H1 (cell line): ENCODE measurements at regions not wholly inside any gene's neighbourhood (a gene's known extent, or its start where the extent isn't known, plus 50 kb on each side); places are given as distances from the start of the nearest gene placed in this dataset.

Experiments
- CTCF ChIA-PET: fragments of 300-600 bp; sonication (Branson Sonifier 250); formaldehyde crosslinking; loops from one replicate; lab custom pipeline; 2021; ENCODE audit not compliant: partially characterized antibody; lab: Charles Lee
- POLR2A ChIA-PET: fragments of 300-600 bp; sonication (Branson Sonifier 250); formaldehyde crosslinking; loops from one replicate; lab custom pipeline; 2021; ENCODE audit warnings: inconsistent platforms; ENCODE audit not compliant: partially characterized antibody; lab: Charles Lee
- DNase-seq, 2 experiments: peaks; one replicate each; pipeline versions ENCODE4 v3.0.0 to v3.0.0-alpha.2; 2010 to 2022; ENCODE audit warnings: low spot score in 2 of 2, low read depth in 1 of 2, mixed read lengths in 1 of 2
- FAIRE-seq: peaks from 2 replicates; lab custom pipeline; 2011; peaks lifted over from hg19 to GRCh38; lab: Jason Lieb, UNC
- H2AFZ ChIP-seq: 2 replicates; pipeline ENCODE4 v1.8.1; 2012; ENCODE audit warnings: low read length, inconsistent platforms
- H2AK5ac ChIP-seq: 2 replicates; pipeline ENCODE4 v1.6.1; 2013; ENCODE audit warnings: low read depth, low read length
- H2BK120ac ChIP-seq: replicated peaks from 2 replicates; pipeline ENCODE3; 2013; ENCODE audit warnings: low read depth, low read length, inconsistent platforms
- H2BK12ac ChIP-seq: 2 replicates; pipeline ENCODE4 v1.6.1; 2013; ENCODE audit warnings: low read depth, low read length
- H2BK15ac ChIP-seq: 2 replicates; pipeline ENCODE4 v1.6.1; 2013; ENCODE audit warnings: low read length
- H2BK20ac ChIP-seq: 2 replicates; pipeline ENCODE4 v1.6.1; 2013; ENCODE audit warnings: low read length
- H2BK5ac ChIP-seq: 2 replicates; pipeline ENCODE4 v1.6.1; 2013; ENCODE audit warnings: low read depth, low read length
- H3K14ac ChIP-seq: 2 replicates; pipeline ENCODE4 v1.6.1; 2013; ENCODE audit warnings: inconsistent platforms; ENCODE audit not compliant: insufficient read length
- H3K18ac ChIP-seq: 2 replicates; pipeline ENCODE4 v1.6.1; 2013; ENCODE audit warnings: low read length; ENCODE audit errors: extremely low read depth
- H3K23ac ChIP-seq: 2 replicates; pipeline ENCODE4 v1.6.1; 2013; ENCODE audit warnings: inconsistent platforms; ENCODE audit not compliant: insufficient read length
- H3K23me2 ChIP-seq: 2 replicates; pipeline ENCODE4 v1.6.1; 2013; ENCODE audit warnings: low read depth, low read length
- H3K27ac ChIP-seq: 2 replicates; pipeline ENCODE4 v1.6.1; 2011; ENCODE audit warnings: low read depth, low read length, inconsistent platforms
- H3K27me3 ChIP-seq, 4 experiments: replicated peaks in 1 of 4; 1 replicate in 1 of 4; 2 replicates in 3 of 4; pipeline versions ENCODE4 v1.6.1 to v1.8.1; 2011 to 2013; ENCODE audit warnings: low read length in 3 of 4, mild to moderate bottlenecking in 3 of 4, inconsistent platforms in 2 of 4, mixed read lengths in 2 of 4, moderate library complexity in 1 of 4; ENCODE audit not compliant: control insufficient read depth in 3 of 4, insufficient read depth in 3 of 4; ENCODE audit errors: extremely low read depth in 1 of 4
- H3K36me3 ChIP-seq, 4 experiments: 2 replicates each; pipeline versions ENCODE4 v1.6.1 to v1.8.1; 2011 to 2013; ENCODE audit warnings: mild to moderate bottlenecking in 4 of 4, low read length in 3 of 4, moderate library complexity in 2 of 4, control low read depth in 1 of 4, inconsistent platforms in 1 of 4; ENCODE audit not compliant: insufficient read depth in 4 of 4, control insufficient read depth in 2 of 4
- H3K4ac ChIP-seq: replicated peaks from 2 replicates; pipeline ENCODE3; 2013; ENCODE audit warnings: low read length, low read depth, mixed read lengths, inconsistent platforms; ENCODE audit not compliant: insufficient read length
- H3K4me1 ChIP-seq, 4 experiments: replicated peaks in 1 of 4; 1 replicate in 1 of 4; 2 replicates in 3 of 4; pipeline versions ENCODE4 v1.6.1 to v1.8.1; 2011 to 2013; ENCODE audit warnings: low read length in 3 of 4, inconsistent platforms in 2 of 4, mixed read lengths in 1 of 4; ENCODE audit not compliant: insufficient read depth in 4 of 4, control insufficient read depth in 3 of 4
- H3K4me2 ChIP-seq, 2 experiments: 2 replicates each; pipeline versions ENCODE4 v1.6.1 to v1.8.1; 2011 to 2013; ENCODE audit warnings: low read depth in 2 of 2, low read length in 2 of 2, control low read depth in 1 of 2, inconsistent platforms in 1 of 2, mild to moderate bottlenecking in 1 of 2; ENCODE audit not compliant: insufficient read depth in 1 of 2
- H3K4me3 ChIP-seq, 4 experiments: fragments of 200-600, 300-600 bp in 1 of 4; sonication (generic), shearing (Covaris generic), sonication (Bioruptor Twin) in 1 of 4; 2 replicates each; pipeline versions ENCODE4 v1.5.1 to v1.8.1; 2011 to 2016; ENCODE audit warnings: low read length in 4 of 4, low read depth in 3 of 4, control low read depth in 2 of 4, inconsistent platforms in 2 of 4, mild to moderate bottlenecking in 2 of 4, mixed read lengths in 1 of 4, moderate library complexity in 1 of 4; ENCODE audit not compliant: insufficient read depth in 2 of 4; ENCODE audit errors: extremely low read depth in 1 of 4
- H3K56ac ChIP-seq: replicated peaks from 2 replicates; pipeline ENCODE3; 2013; ENCODE audit warnings: low read depth, mild to moderate bottlenecking, mixed read lengths, low read length, inconsistent platforms; ENCODE audit not compliant: insufficient read length
- H3K79me1 ChIP-seq: 2 replicates; pipeline ENCODE4 v1.6.1; 2013; ENCODE audit warnings: low read depth, low read length, control low read depth
- H3K79me2 ChIP-seq, 2 experiments: 2 replicates each; pipeline versions ENCODE4 v1.6.1 to v1.8.1; 2012 to 2013; ENCODE audit warnings: low read length in 2 of 2, mild to moderate bottlenecking in 2 of 2, inconsistent platforms in 1 of 2; ENCODE audit not compliant: insufficient read depth in 2 of 2, control insufficient read depth in 1 of 2
- H3K9ac ChIP-seq, 4 experiments: replicated peaks in 1 of 4; 1 replicate in 1 of 4; 2 replicates in 3 of 4; pipeline versions ENCODE4 v1.6.1 to v1.8.1; 2011 to 2013; ENCODE audit warnings: low read depth in 3 of 4, low read length in 3 of 4, control low read depth in 2 of 4, mild to moderate bottlenecking in 2 of 4, moderate library complexity in 2 of 4, inconsistent platforms in 1 of 4; ENCODE audit errors: extremely low read depth in 1 of 4
- H3K9me3 ChIP-seq, 2 experiments: 2 replicates each; pipeline versions ENCODE4 v1.6.1 to v1.8.1; 2012 to 2013; ENCODE audit warnings: mild to moderate bottlenecking in 2 of 2, moderate library complexity in 2 of 2, control low read depth in 1 of 2, inconsistent platforms in 1 of 2, low read depth in 1 of 2, low read length in 1 of 2, mixed read lengths in 1 of 2; ENCODE audit not compliant: insufficient read depth in 2 of 2
- H4K20me1 ChIP-seq, 2 experiments: replicated peaks in 1 of 2; 2 replicates each; pipeline versions ENCODE3 to v1.8.1; 2011 to 2013; ENCODE audit warnings: inconsistent platforms in 2 of 2, low read length in 2 of 2, mild to moderate bottlenecking in 1 of 2; ENCODE audit not compliant: insufficient read depth in 2 of 2, control insufficient read depth in 1 of 2
- H4K5ac ChIP-seq: 2 replicates; pipeline ENCODE4 v1.6.1; 2013; ENCODE audit warnings: low read length, low read depth, mixed read lengths, inconsistent platforms; ENCODE audit not compliant: insufficient read length
- H4K8ac ChIP-seq: 2 replicates; pipeline ENCODE4 v1.8.0; 2013; ENCODE audit warnings: mild to moderate bottlenecking, moderate library complexity, low read length, inconsistent platforms; ENCODE audit not compliant: insufficient read depth; ENCODE audit errors: extremely low read depth
- H4K91ac ChIP-seq: replicated peaks from 2 replicates; pipeline ENCODE3; 2013; ENCODE audit warnings: low read length, mixed read lengths, inconsistent platforms; ENCODE audit not compliant: insufficient read length
- BACH1 ChIP-seq: IDR thresholded peaks from 2 replicates; pipeline ENCODE4 v1.6.1; 2012; ENCODE audit warnings: low read length, improper control_type of control experiment
- CEBPB ChIP-seq: IDR thresholded peaks from 2 replicates; pipeline ENCODE4 v1.6.1; 2012; ENCODE audit warnings: low read depth, low read length
- GABPA ChIP-seq: IDR thresholded peaks from 2 replicates; pipeline ENCODE4 v1.6.1; 2011; ENCODE audit warnings: mild to moderate bottlenecking, low read length, moderate library complexity, borderline replicate concordance; ENCODE audit not compliant: insufficient read depth
- MAFK ChIP-seq: IDR thresholded peaks from 2 replicates; pipeline ENCODE4 v1.6.1; 2012; ENCODE audit warnings: low read depth, mild to moderate bottlenecking, improper control_type of control experiment, low read length
- POU5F1 ChIP-seq: IDR thresholded peaks from 2 replicates; pipeline ENCODE4 v1.6.1; 2011; ENCODE audit warnings: low read depth, mild to moderate bottlenecking, low read length, moderate library complexity
- RBBP5 ChIP-seq: IDR thresholded peaks from 2 replicates; pipeline ENCODE4 v1.7.1; 2012; ENCODE audit warnings: low read depth, mild to moderate bottlenecking, inconsistent platforms, low read length, moderate library complexity, borderline replicate concordance
- TAF1 ChIP-seq: IDR thresholded peaks from 2 replicates; pipeline ENCODE4 v1.6.1; 2011; ENCODE audit warnings: mild to moderate bottlenecking, low read depth, low read length
- TAF7 ChIP-seq: optimal IDR thresholded peaks from 2 replicates; pipeline ENCODE3; 2011; ENCODE audit warnings: low read depth, mild to moderate bottlenecking, inconsistent platforms, low read length, moderate library complexity, borderline replicate concordance
- WGBS, 2 experiments: shearing (Covaris generic) in 1 of 2; methylation state at CpG; one replicate each; pipeline versions ENCODE4 v1.1.6 to v1.1.7; 2013 to 2015; ENCODE audit warnings: low lambda C conversion rate in 2 of 2, mixed read lengths in 2 of 2, inconsistent platforms in 1 of 2, low coverage in 1 of 2, missing lambda C conversion rate in 1 of 2; ENCODE audit not compliant: insufficient replicate concordance in 2 of 2, insufficient coverage in 1 of 2, insufficient read length in 1 of 2; ENCODE audit errors: extremely low coverage in 1 of 2, missing lambda C conversion rate in 1 of 2; 5-methylcytosine and 5-hydroxymethylcytosine counted together

- H3K27me3 ChIP-seq = no peaks in the 10 kb centered on the region
These were observed 812.6 kb upstream of the SPRY2 start for GRCh38 chr13:81153478-81153877.

More at GRCh38 chr13:81153478-81153877, 812.6 kb upstream of the SPRY2 start:
- TF ChIP-seq POU5F1 = no peak
- no peak for TF ChIP-seq MAFK
- TF ChIP-seq TAF7 = no peak
- TF ChIP-seq BACH1 = no peak
- TF ChIP-seq GABPA = no peak
- no peak for TF ChIP-seq CEBPB
- TF ChIP-seq RBBP5 = no peak
- no peak for TF ChIP-seq TAF1
- TF ChIP-seq, all 59 proteins: peak for 0
- H2AFZ ChIP-seq = no peak overlapping the region
- no peak overlapping the region for H2BK5ac ChIP-seq
- H3K79me2 ChIP-seq = no peaks in the 10 kb centered on the region
- no peak overlapping the region for H3K27ac ChIP-seq
- H2BK15ac ChIP-seq = no peak overlapping the region
- H3K4ac ChIP-seq = no peak overlapping the region
- H4K91ac ChIP-seq = no peak overlapping the region
- 88% methylated on average over 2 of the region's 2 CpGs; no CpG with 5 or more reads in 1 of the 2 experiments for WGBS, 2 experiments
- H4K8ac ChIP-seq = no peak overlapping the region
- H3K36me3 ChIP-seq = no peaks in the 10 kb centered on the region
- no peaks in the 10 kb centered on the region for H3K79me1 ChIP-seq
- no peak overlapping the region for H3K4me3 ChIP-seq
- H3K23me2 ChIP-seq = no peaks in the 10 kb centered on the region
- no peak overlapping the region for H2BK20ac ChIP-seq
- H3K4me1 ChIP-seq = no peaks in the 10 kb centered on the region
- H3K4me2 ChIP-seq = no peak overlapping the region
- DNase-seq = no peak
- H4K20me1 ChIP-seq = no peaks in the 10 kb centered on the region
- H3K56ac ChIP-seq = no peak overlapping the region
- no peak overlapping the region for H3K14ac ChIP-seq
- H3K18ac ChIP-seq = no peak overlapping the region
- no peak overlapping the region for H2BK120ac ChIP-seq
- H3K23ac ChIP-seq = no peak overlapping the region
- POLR2A ChIA-PET = no interaction called here
- H3K9me3 ChIP-seq = no peaks in the 10 kb centered on the region
- no peak for FAIRE-seq
- no peak overlapping the region for H2BK12ac ChIP-seq
- H2AK5ac ChIP-seq = no peak overlapping the region
- H3K9ac ChIP-seq = no peak overlapping the region
- no peak overlapping the region for H4K5ac ChIP-seq
- CTCF ChIA-PET = no interaction called here
